Superior temporal gyrus (tissue), 1 donor: ENCODE measurements at regions not wholly inside any gene's neighbourhood (a gene's known extent, or its start where the extent isn't known, plus 50 kb on each side); places are given as distances from the start of the nearest gene placed in this dataset.

Experiments
- DNase-seq: peaks from one replicate; pipeline ENCODE4 v3.0.0-alpha.2; 2016; ENCODE audit errors: extremely low spot score

DNA sequence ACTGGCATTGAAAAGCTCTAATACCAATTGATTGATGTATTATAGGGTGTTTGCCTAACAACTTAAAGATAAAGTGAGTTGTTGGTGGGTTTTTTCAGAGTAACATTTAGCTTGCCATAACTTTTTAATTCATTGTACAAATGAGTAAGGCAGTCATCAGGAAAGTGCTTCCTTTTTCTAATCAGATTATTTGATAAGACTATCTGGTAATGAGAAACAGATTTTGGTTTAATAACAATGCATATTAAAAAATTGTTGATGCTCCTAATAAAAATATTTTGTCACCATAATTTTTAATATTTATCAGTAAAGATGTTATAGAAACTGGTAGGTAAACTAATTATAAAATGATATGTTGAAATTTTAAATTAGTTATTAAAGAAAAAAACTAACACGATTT lies 51.3 kb downstream of the BLTP1 start:
- DNase-seq = no peak

DNA sequence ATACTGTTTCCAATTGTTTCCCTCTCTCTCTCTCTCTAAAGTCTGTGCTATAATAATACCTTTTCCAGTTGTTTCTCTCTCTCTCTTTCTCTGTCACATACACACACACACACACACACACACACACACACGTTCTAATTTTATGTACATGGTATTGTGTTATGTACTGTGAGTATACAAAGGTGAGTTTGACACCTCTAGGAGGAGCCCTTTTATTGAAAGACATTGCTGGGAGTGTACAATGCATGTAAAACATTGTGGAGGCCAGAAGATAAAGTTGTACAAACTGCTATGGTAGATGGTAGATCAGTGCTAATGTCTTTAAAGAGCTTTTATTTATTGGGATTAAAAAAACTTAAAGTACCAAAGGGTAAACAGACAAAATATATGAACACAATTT lies 53.6 kb downstream of the BLTP1 start:
- no peak for DNase-seq

DNA sequence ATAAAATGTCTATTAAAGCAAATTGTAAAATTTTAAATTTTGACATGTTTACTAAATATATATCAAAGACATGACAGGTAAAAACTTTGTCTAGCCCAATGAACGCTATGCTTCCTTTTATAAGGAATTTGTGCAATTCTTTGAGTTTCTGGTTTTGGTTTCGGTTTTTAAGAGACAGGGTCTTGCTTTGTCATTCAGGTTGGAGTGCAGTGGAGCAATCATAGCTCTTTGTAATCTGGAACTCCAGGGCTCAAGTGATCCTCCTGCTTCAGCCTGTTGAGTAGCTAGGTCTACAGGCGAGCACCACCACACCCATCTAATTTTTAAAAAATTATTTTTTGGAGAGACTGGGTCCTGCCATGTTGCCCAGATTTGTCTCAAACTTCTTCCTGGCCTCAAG lies 60.7 kb downstream of the BLTP1 start:
- no peak for DNase-seq

DNA sequence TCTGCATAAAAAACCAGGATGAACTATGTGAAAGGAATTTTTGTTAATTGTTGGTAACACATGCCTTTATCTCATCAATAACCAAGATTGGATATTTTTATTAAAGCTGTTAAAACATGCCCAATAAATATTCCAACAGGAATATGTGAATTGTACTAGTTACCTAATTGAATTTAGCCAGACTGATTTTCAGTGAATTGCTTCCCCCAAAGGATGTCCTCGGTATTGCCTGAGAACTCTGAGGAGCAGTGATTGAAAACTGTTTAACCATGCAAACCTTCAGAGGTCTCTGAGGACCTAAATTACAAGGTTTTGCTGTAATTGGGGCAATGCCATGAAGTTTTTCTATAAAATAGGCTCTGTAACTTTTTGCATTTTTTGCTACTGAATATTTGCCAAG lies 66.6 kb downstream of the BLTP1 start:
- DNase-seq = peak; percentile 20

DNA sequence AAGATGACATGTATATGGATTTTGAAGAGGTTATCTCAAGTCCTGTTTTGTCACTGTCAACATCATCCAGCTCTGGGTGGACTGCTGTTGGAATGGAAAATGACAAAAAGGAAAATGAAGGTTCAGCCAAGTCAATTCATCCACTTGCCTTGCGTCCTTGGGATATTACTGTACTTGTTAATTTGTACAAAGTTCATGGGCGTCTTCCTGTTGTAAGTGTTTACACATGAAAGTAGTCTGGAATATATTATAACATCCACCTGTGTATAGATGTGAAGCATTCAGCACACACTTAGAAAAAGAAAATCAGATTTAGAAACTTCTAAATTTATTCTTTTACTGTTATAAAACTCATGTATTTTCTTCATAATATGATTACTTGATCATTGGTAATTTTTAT lies 67.2 kb downstream of the BLTP1 start:
- DNase-seq = no peak

DNA sequence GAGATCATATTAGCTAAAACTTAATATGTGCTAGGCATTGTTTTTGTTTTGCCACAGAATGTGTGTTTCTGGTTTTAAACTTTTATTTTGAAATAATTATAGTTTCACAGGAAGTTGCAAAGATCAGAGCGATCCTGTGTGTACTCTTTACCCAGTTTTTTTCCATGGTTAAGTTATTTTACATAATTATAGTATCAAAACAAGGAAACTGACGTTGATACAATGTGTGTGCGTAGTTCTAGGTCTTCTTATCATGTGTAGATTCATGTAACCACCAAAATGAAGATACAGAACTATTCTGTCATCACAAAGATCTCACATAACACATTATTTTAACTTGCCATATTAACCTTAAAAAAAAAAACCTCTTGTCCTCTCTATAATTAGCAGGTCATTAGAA lies 69.2 kb downstream of the BLTP1 start:
- DNase-seq = no peak

DNA sequence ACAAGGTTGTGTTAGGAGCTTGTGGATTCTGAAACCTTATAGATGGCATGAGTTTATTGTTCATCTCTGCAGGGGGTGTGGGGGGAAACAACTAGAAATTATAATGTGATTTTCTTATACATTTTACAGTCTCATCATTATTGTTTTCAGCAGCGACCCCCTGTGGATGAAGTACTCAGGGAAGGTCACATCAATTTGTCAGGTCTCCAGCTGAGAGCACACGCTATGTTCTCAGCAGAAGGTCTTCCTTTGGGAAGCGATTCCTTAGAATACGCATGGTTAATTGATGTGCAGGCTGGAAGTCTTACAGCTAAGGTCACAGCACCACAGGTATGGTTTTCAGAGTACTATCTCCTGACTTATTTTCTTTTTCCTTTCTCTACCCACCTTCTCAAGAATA lies 72.2 kb downstream of the BLTP1 start:
- DNase-seq = no peak

DNA sequence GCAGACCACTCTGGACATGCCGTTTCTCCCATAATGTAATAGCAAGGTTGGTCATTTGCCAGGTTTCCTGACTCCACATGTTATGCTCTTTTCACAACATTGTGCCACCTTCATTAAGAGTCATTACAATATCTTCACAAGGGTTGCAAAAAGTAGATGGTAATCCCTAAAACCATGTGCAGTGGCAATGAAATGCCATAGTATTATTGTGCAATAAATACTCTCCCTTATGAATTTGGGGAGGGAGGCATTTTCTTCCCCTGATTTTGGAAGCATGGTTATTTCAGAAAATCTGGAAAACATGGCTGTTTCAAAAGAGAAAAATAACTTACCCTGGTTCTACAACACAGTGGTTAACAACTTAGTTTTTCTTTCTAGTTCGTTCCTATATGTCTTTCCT lies 75.1 kb downstream of the BLTP1 start:
- no peak for DNase-seq

DNA sequence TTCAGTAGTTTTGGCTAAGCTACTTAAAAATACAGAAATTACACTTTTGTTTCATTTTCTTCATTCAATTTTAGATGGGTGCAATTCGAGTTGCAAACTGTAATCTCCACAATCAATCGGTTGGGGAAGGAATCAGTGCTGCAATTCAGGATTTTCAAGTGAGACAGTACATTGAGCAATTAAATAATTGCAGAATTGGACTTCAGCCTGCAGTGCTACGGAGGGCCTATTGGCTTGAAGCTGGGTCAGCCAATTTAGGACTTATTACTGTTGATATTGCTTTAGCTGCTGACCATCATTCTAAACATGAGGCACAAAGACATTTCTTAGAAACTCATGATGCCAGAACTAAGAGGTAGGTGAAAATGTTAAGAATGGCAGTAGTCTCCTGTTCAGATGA lies 77.7 kb downstream of the BLTP1 start:
- no peak for DNase-seq

DNA sequence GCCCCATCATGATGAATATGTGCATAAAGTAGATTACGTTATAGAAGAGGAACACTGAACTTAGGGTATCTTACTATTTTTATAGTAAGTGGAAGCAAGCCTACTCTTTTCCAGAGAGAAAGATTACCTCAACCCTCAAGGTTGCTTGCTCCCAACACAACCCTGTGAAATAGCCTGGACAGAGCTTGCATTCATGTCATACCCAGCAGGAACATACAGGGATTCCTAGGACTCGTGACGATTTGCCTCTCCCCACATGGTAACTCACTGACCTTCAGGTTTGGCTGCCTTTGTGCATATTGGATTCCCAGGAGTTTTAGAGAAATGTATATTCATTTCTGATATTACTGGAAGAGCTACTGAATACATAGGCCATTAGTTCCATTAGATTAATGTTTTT lies 80.5 kb downstream of the BLTP1 start:
- no peak for DNase-seq

DNA sequence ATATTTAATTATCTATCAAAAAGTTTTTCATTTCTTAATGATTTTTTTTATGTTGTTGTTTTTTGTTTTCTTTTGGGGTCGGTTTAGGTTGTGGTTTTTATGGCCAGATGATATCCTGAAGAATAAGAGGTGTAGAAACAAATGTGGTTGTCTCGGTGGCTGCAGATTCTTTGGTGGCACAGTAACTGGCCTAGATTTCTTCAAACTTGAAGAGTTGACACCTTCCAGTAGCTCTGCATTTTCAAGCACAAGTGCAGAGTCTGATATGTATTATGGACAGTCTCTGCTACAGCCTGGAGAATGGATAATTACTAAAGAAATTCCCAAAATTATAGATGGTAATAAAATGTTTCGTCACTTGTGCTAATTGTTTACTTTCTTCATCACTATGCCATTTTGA lies 82.6 kb downstream of the BLTP1 start:
- DNase-seq = no peak

DNA sequence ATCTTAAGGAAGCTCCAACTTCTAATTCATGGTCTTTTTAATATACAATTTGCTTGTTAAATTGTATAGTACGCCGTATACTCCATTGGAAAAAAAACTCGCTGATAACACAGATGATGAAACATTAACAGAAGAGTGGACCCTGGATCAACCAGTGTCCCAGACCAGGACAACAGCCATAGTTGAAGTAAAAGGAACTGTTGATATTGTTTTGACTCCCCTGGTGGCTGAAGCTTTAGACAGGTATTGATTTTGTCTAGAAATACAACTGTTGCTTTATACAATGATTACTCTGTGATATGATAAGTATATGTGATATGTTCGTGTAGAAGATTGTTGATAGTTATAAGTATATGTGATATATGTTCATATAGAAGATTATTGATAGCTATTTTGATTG lies 91.7 kb downstream of the BLTP1 start:
- DNase-seq = no peak

DNA sequence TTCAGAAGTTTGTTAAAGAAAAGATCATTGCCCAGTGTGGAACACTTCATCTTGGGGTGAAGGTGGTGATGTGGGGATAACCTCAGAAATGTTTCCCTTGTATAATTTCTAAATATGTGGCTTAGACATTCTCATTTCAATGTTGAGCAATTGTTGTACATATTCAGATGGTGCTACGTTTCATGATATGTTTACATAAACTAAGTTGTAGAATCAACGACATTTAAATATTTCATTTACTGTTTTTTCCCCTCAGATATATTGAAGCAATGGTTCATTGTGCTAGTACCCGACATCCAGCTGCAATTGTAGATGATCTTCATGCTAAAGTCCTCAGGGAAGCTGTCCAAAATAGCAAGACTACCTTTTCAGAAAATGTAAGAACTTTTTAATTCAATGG lies 92.6 kb downstream of the BLTP1 start:
- DNase-seq = no peak

DNA sequence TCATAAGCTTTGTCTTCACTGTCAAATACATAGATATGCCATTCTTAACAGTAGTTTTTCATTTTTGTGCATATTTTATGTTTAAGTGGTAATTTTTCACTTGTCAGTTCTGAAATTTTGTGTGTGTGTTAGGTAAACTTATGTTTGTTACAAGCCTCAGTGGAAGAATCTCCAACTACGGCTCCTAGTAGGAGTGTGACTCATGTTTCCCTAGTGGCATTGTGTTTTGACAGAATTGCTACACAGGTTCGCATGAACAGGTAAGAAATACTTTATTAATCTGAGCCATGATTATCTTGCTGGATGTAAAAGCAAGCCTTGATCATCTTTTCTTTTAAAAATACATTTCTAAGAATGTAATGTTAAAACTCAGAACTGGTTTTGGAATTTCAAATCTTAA lies 94.4 kb downstream of the BLTP1 start:
- DNase-seq = no peak

DNA sequence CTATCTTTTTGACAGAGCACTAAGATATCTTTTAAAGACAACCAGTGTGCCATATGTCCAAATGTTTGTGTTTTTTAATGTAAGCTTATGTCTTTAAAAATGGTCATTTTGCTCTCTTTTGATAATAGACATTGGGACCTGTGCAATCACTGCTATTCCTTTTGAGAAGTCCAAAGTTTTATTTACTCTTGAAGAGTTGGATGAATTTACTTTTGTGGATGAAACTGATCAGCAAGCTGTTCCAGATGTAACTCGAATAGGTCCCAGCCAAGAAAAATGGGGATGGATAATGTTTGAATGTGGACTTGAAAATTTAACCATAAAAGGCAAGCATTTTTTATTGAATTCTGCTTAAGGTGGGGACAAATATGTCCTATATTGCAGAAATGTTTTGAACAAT lies 97.2 kb downstream of the BLTP1 start:
- no peak for DNase-seq

DNA sequence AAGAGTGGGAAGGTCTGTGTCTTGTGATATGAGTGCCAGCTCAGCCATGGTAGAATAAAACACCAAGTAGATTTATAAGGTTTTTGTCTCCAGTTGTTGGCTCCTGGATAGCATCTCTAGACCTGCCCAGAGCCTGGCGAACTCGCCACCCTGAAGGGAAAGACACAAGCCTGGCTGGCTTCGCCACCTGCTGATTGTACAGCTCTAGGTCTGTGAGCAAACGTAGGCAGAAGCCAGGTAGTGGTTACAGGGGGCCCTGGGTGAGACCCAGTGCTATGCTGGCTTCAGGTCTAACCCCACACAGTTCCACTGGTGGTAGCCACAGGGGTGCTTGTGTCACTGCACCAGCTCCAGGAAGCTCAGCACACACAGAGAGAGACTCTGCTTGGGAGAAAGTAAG lies 100.5 kb downstream of the BLTP1 start:
- DNase-seq = no peak

DNA sequence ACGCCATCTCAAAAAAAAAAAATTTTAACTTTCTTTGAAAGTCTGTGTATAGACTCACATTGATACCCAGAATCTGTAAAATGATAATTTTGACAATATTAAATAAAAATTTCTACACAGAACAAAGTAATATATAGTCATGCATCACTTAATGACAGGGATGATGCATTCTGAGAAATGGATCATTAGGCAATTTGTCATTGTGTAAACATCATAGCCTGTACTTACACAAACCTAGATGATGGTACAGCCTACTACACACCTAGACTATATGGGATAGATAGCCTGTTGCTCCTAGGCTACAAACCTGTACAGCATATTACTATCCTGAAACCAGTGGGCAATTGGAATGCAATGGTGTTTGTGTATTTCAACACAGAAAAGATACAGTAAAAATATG lies 107.7 kb downstream of the BLTP1 start:
- DNase-seq = no peak

DNA sequence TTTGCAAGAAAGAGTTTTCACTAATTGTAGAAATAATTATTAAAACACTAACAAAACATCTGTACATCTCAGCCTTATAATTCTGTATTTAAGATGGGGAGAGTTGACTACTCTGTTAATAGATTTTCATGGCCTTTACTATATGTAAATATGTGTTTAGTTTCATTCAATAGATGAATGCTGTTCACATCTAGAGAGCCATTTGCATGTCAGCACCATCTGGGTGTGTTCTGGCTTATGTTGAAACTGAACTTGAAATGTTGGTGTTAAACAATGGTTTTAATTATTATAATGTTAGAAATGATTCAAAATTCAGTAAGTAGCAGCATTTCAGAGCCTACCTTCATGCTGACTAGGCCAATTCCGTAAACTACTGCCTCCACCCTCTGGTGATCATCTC lies 102.5 kb upstream of the ADAD1 start:
- DNase-seq = no peak

DNA sequence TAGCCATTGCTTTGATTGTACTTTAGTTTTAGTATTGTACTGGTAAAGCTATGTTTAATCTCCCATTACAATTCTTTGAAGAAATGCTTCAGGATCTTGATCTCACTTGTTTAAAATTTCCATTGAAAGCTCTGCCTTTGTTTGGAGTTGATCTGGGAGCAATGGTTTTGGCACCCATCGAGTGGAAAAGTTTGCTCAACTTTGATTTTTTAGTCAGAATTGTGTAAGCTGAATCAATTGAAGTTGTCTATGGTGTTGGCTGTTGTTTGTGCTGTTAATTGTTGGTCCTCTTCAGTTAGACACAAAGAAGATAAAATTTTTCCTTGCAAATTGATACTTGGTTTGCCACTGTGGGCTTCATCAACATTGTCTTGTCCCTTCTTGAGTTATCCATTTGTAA lies 99.8 kb upstream of the ADAD1 start:
- no peak for DNase-seq

DNA sequence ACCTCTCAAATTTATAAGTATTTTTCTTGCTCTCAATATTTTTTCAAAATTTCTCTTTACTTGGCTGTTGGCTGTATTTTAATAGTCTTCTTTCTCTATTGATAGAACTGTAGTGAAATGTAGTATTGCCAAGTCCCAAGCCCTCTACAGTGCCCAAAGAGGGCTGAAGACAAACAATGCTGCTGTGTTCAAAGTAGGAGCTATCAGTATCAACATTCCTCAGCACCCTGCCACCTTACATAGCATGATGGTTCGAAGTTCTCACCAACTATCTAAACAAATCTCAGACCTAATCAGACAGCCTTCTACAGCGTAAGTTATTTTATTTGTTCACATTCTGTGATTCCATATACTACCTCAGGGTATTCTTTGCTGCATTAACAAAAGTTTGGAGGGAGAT lies 99.1 kb upstream of the ADAD1 start:
- no peak for DNase-seq

DNA sequence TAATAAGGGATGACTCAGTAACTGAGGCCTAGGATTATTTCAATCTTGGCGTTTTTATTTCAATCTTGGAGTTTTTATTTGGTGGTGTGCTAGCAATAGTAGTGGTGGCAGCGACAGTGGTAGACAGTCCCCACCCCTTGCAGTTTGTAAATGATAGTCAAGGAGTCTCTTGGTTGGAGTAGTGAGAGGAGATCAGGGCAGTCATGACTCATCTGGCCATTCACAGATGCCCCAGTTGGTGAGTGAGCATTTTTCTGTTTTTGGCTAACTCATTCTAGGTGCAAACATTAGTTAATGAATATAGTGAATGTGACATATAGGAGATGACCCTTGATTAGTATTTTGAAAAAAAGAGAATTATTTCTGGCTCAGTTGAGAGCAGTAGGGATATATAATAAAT lies 93.5 kb upstream of the ADAD1 start:
- DNase-seq = no peak

DNA sequence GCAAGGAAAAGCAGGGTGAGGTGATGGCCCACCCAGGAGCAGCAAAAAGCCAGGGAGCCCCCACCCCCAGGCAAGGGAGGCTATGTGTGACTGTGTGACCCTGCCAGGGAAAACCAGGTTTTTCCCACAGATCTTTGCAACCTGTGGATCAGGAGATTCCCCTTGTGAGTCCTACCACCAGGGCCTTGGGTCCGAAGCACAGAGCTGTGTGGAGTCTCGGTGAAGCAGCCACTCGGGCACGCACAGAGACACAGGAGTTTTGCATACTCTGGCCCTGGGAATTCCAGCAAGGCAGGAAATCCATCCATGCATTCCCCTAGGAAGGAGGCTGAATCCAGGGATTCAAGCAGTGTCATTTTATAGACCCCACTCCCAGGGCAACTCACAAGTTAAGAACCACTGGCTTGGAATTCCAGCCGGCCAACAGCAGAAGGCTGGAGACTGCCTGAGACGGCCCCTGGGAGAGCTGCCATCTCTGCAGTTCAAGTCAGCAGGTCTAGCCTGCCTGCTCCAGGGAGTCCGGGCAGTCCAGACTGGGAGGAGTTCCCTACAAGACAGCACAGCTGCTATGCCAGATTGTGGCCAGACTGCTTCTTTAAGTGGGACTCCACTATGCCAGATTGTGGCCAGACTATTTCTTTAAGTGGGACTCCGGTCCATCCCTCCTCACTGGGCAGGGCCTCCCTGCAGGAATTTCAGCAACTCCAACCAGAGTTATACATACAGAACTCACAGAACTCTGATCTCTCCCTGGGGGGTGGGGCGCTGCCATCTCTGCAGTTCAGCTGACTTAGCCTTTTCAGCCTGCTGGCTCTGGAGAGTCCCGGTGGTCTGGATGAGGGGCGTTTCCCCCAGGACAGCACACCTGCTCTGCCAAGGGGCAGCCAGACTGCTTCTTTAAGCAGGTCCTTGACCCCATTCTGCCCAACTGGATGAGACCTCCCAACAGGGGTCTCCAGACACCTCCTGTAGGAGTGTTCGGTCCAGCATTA lies 85.1 kb upstream of the ADAD1 start:
- no peak for DNase-seq

DNA sequence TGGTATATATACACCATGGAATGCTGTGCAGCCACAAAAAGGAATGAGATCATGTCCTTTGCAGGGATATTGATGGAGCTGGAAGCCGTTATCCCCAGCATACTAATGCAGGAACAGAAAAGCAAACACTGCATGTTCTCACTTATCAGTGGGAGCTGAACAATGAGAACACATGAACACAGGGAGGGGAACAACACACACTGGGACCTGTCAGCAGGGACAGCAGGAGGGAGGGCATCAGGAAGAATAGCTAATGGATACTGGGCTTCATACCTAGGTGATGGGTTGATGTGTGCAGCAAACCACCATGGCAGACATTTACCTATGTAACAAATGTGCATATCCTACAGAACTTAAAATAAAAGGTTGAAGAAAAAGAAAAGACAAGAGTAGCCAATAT lies 81.1 kb upstream of the ADAD1 start:
- DNase-seq = no peak

DNA sequence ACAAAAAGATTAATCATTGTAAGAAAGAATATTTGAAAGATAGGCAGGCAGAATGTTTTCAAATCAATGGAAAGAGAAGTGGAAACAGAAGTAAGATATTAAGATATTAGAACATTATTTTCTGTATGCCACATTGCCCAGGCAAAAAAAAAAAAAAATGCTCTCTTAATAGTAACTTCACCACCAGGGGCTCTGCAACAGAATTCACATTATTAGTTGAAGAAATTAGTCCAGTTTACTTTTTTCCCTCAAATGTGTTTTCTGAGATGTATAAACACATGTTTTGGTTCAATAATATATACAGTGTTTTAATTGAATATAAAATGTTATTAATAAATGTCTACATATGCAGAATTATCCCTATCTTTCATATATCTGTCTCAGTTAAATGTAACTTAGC lies 78.0 kb upstream of the ADAD1 start:
- no peak for DNase-seq
